ENCODE measurements at regions not wholly inside any gene's neighbourhood (a gene's known extent, or its start where the extent isn't known, plus 50 kb on each side); places are given as distances from the start of the nearest gene placed in this dataset.

- TF ChIP-seq ZNF518A (tag by site-specific recombination; conservative IDR thresholded peaks at IDR 0.05; ENCODE audit: low read depth) (no peak), ZNF600 (tag by site-specific recombination; IDR thresholded peaks at IDR 0.05) (peak; percentile 43; the same call in 1 of the 2 replicates), EGR2 (tag by site-specific recombination; IDR thresholded peaks at IDR 0.05; ENCODE audit: low read depth) (peak; percentile 54; the same call in 1 of the 2 replicates), ZNF747 (tag by site-specific recombination; IDR thresholded peaks at IDR 0.05) (no peak), ZBTB20 (tag by site-specific recombination; IDR thresholded peaks at IDR 0.05) (no peak), ZNF366 (tag by site-specific recombination; conservative IDR thresholded peaks at IDR 0.05) (peak; percentile 46; the same call in 1 of the 2 replicates), TCF7L2 (IDR thresholded peaks at IDR 0.05; ENCODE audit: borderline replicate concordance, low read depth, low read length) (no peak), ZNF555 (tag by site-specific recombination; conservative IDR thresholded peaks at IDR 0.05) (no peak), ZNF184 (tag by site-specific recombination; IDR thresholded peaks at IDR 0.05) (no peak), ZBTB8A (tag by site-specific recombination; IDR thresholded peaks at IDR 0.05) (no peak), ZNF544 (tag by site-specific recombination; IDR thresholded peaks at IDR 0.05) (no peak), ZNF140 (tag by site-specific recombination; IDR thresholded peaks at IDR 0.05) (no peak), ZNF707 (tag by site-specific recombination; IDR thresholded peaks at IDR 0.05) (no peak), ZNF211 (tag by site-specific recombination; IDR thresholded peaks at IDR 0.05; ENCODE audit: low read depth) (no peak), KLF9 (tag by site-specific recombination; IDR thresholded peaks at IDR 0.05; ENCODE audit: low read depth) (no peak), ZNF610 (tag by site-specific recombination; IDR thresholded peaks at IDR 0.05; ENCODE audit: borderline replicate concordance) (no peak), ZNF335 (tag by site-specific recombination; conservative IDR thresholded peaks at IDR 0.05) (peak; percentile 44; the same call in 1 of the 2 replicates), PRDM2 (tag by site-specific recombination; IDR thresholded peaks at IDR 0.05; ENCODE audit: borderline replicate concordance) (no peak), ZNF398 (tag by site-specific recombination; IDR thresholded peaks at IDR 0.05) (0 out of 2 replicates have a peak, but pooled peaks have one; percentile 9), ZNF621 (tag by site-specific recombination; IDR thresholded peaks at IDR 0.05) (no peak)
These were observed 106.4 kb upstream of the ELL2 start (continued) for GRCh38 chr5:96067894-96068614.
